HepG2 (cell line): ENCODE measurements at regions not wholly inside any gene's neighbourhood (a gene's known extent, or its start where the extent isn't known, plus 50 kb on each side); places are given as distances from the start of the nearest gene placed in this dataset.

Experiments
- ATAC-seq: fragments of 200-7000 bp; cut with Tn5 transposase; 3 replicates; pipeline ENCODE4 v1.9.1; 2020; ENCODE audit warnings: mild to moderate bottlenecking, moderate library complexity
- BruUV-seq: library from RNA; stranded (reverse); fragments of 400-500 nt; replicated peaks from 2 replicates; lab custom pipeline; 2021; lab: Mats Ljungman, UMichigan
- CTCF ChIA-PET: fragments of 300-600 bp; formaldehyde crosslinking; extraction: SDS; loops from one replicate; lab custom pipeline; 2021; ENCODE audit warnings: low total read pairs, inconsistent platforms, low intra/inter-chr PET ratio; lab: Yijun Ruan, JAX
- POLR2A ChIA-PET: fragments of 350-600 bp; sonication (Branson Sonifier 250); formaldehyde crosslinking; loops from one replicate; lab custom pipeline; 2020; ENCODE audit warnings: antibody characterized with exemption, inconsistent platforms; lab: Yijun Ruan, JAX
- DNase-seq: peaks from one replicate; pipeline ENCODE4 v3.0.0-alpha.2; 2015; ENCODE audit warnings: low spot score
- FAIRE-seq: peaks from 3 replicates; lab custom pipeline; 2011; peaks lifted over from hg19 to GRCh38; lab: Jason Lieb, UNC
- H2AFZ ChIP-seq: one replicate; pipeline ENCODE4 v1.6.1; 2011; ENCODE audit warnings: low read length, inconsistent platforms
- H3K27ac ChIP-seq: fragments of 300-600 bp; 3 replicates; pipeline ENCODE4 v1.8.0; 2011; ENCODE audit warnings: mixed run types, mild to moderate bottlenecking, mixed read lengths, low read length, inconsistent platforms; ENCODE audit not compliant: insufficient read depth; ENCODE audit errors: extremely low read length
- H3K27me3 ChIP-seq, 2 experiments: fragments of 200-600 bp in 1 of 2; 2 replicates in 1 of 2; 3 replicates in 1 of 2; pipeline versions ENCODE4 v1.6.0 to v1.8.0; 2011; ENCODE audit warnings: low read length in 2 of 2, mild to moderate bottlenecking in 2 of 2, moderate library complexity in 2 of 2, inconsistent platforms in 1 of 2; ENCODE audit not compliant: insufficient read depth in 2 of 2, control insufficient read depth in 1 of 2
- H3K36me3 ChIP-seq, 2 experiments: fragments of 200-600 bp in 1 of 2; replicated peaks in 1 of 2; 2 replicates in 1 of 2; 3 replicates in 1 of 2; pipeline versions ENCODE4 v1.5.1 to v1.8.0; 2011; ENCODE audit warnings: low read length in 2 of 2, inconsistent platforms in 1 of 2; ENCODE audit not compliant: insufficient read depth in 2 of 2, control insufficient read depth in 1 of 2
- H3K4me1 ChIP-seq: 2 replicates; pipeline ENCODE4 v1.5.1; 2012; ENCODE audit warnings: low read length, inconsistent platforms; ENCODE audit not compliant: insufficient read depth
- H3K4me2 ChIP-seq: 2 replicates; pipeline ENCODE4 v1.6.0; 2011; ENCODE audit warnings: low read depth, low read length, inconsistent platforms
- H3K4me3 ChIP-seq, 3 experiments: fragments of 200-600 bp in 1 of 3; sonication (generic), shearing (Covaris generic) in 1 of 3; replicated peaks in 1 of 3; 2 replicates each; pipeline ENCODE4 v1.5.1; 2011 to 2016; ENCODE audit warnings: low read length in 3 of 3, inconsistent platforms in 2 of 3, low read depth in 2 of 3, mild to moderate bottlenecking in 2 of 3, control low read depth in 1 of 3, mixed read lengths in 1 of 3; ENCODE audit not compliant: insufficient read depth in 1 of 3
- H3K79me2 ChIP-seq: one replicate; pipeline ENCODE4 v1.6.1; 2011; ENCODE audit warnings: low read length, inconsistent platforms; ENCODE audit not compliant: insufficient read depth
- H3K9ac ChIP-seq: 2 replicates; pipeline ENCODE4 v1.6.0; 2011; ENCODE audit warnings: mild to moderate bottlenecking, low read depth, low read length, inconsistent platforms; ENCODE audit not compliant: insufficient read depth
- H3K9me3 ChIP-seq: 2 replicates; pipeline ENCODE4 v1.5.1; 2012; ENCODE audit warnings: mild to moderate bottlenecking, low read length
- H4K20me1 ChIP-seq: 2 replicates; pipeline ENCODE4 v1.6.0; 2011; ENCODE audit warnings: inconsistent platforms, mild to moderate bottlenecking, low read length, moderate library complexity; ENCODE audit not compliant: insufficient read depth
- CC2D1A ChIP-seq: sonication (generic); formaldehyde crosslinking; IDR thresholded peaks from 2 replicates; pipeline ENCODE4 v1.8.1; 2023; ENCODE audit warnings: mild to moderate bottlenecking, missing genetic modification reagents
- ELF3 ChIP-seq: IDR thresholded peaks from 2 replicates; pipeline ENCODE4 v1.6.1; 2016; ENCODE audit warnings: missing genetic modification reagents, missing compliant biosample characterization
- FOXM1 ChIP-seq: sonication (generic); formaldehyde crosslinking; IDR thresholded peaks from 2 replicates; pipeline ENCODE4 v1.5.0; 2020; ENCODE audit warnings: missing genetic modification reagents
- FOXO1 ChIP-seq: sonication (generic); formaldehyde crosslinking; IDR thresholded peaks from 2 replicates; pipeline ENCODE4 v1.4.0; 2020; ENCODE audit warnings: missing genetic modification reagents
- MEIS2 ChIP-seq: sonication (generic); formaldehyde crosslinking; IDR thresholded peaks from 2 replicates; pipeline ENCODE4 v1.9.0; 2021; ENCODE audit warnings: mild to moderate bottlenecking, missing genetic modification reagents
- NONO ChIP-seq, 2 experiments: fragments of 450-650 bp in 1 of 2; sonication (generic) in 1 of 2; formaldehyde crosslinking in 1 of 2; IDR thresholded peaks in 1 of 2; conservative IDR thresholded peaks in 1 of 2; 2 replicates each; pipeline versions ENCODE4 v1.6.1 to v1.8.0; 2017 to 2022; ENCODE audit warnings: mild to moderate bottlenecking in 1 of 2, missing genetic modification reagents in 1 of 2, moderate library complexity in 1 of 2
- TOE1 ChIP-seq: sonication (generic); formaldehyde crosslinking; IDR thresholded peaks from 2 replicates; pipeline ENCODE4 v1.4.0; 2020; ENCODE audit warnings: mild to moderate bottlenecking, missing genetic modification reagents
- ZFP41 ChIP-seq: sonication (generic); formaldehyde crosslinking; IDR thresholded peaks from 2 replicates; pipeline ENCODE4 v1.4.0; 2020; ENCODE audit warnings: mild to moderate bottlenecking, missing genetic modification reagents, borderline replicate concordance
- ZNF567 ChIP-seq: sonication (generic); formaldehyde crosslinking; IDR thresholded peaks from 2 replicates; pipeline ENCODE4 v1.8.1; 2023; ENCODE audit warnings: mild to moderate bottlenecking, missing genetic modification reagents, borderline replicate concordance
- ZSCAN22 ChIP-seq: sonication (generic); formaldehyde crosslinking; IDR thresholded peaks from 2 replicates; pipeline ENCODE4 v1.4.0; 2020; ENCODE audit warnings: mild to moderate bottlenecking, missing genetic modification reagents
- WGBS: methylation state at CpG from one replicate; pipeline ENCODE4 v1.1.6; 2017; ENCODE audit warnings: low lambda C conversion rate; 5-methylcytosine and 5-hydroxymethylcytosine counted together
- in situ Hi-C: cut with HindIII; loops from 2 replicates; pipeline ENCODE4 v1.10.0; 2017; ENCODE audit warnings: low pct_unique_long_range_greater_than_20kb; ENCODE audit not compliant: extremely low pct_ligation_motif_present
- intact Hi-C: fragments of 100-400 bp; cut with micrococcal nuclease; formaldehyde crosslinking; loops from one replicate; pipeline ENCODE4 v1.10.0; 2022; ENCODE audit not compliant: unreplicated experiment
- TF ChIP-seq, protein P1 (sequence below): sonication (generic); formaldehyde crosslinking; IDR thresholded peaks from 2 replicates; pipeline ENCODE4 v1.4.0; 2020; ENCODE audit warnings: missing genetic modification reagents
- TF ChIP-seq, protein P2 (sequence below): sonication (generic); formaldehyde crosslinking; IDR thresholded peaks from 2 replicates; pipeline ENCODE4 v1.4.0; 2020; ENCODE audit warnings: mild to moderate bottlenecking, missing genetic modification reagents
- TF ChIP-seq, protein P3 (sequence below): IDR thresholded peaks from 2 replicates; pipeline ENCODE4 v1.6.1; 2016; ENCODE audit warnings: low read depth
- TF ChIP-seq, protein P4 (sequence below): sonication (generic); formaldehyde crosslinking; IDR thresholded peaks from 2 replicates; pipeline ENCODE4 v1.8.1; 2023; ENCODE audit warnings: mild to moderate bottlenecking, inconsistent platforms, moderate library complexity, missing genetic modification reagents, borderline replicate concordance
- TF ChIP-seq, protein P5 (sequence below): IDR thresholded peaks from 2 replicates; pipeline ENCODE4 v1.6.1; 2016
- TF ChIP-seq, protein P6 (sequence below): sonication (generic); formaldehyde crosslinking; IDR thresholded peaks from 2 replicates; pipeline ENCODE4 v1.4.0; 2020; ENCODE audit warnings: mild to moderate bottlenecking, missing genetic modification reagents

DNA sequence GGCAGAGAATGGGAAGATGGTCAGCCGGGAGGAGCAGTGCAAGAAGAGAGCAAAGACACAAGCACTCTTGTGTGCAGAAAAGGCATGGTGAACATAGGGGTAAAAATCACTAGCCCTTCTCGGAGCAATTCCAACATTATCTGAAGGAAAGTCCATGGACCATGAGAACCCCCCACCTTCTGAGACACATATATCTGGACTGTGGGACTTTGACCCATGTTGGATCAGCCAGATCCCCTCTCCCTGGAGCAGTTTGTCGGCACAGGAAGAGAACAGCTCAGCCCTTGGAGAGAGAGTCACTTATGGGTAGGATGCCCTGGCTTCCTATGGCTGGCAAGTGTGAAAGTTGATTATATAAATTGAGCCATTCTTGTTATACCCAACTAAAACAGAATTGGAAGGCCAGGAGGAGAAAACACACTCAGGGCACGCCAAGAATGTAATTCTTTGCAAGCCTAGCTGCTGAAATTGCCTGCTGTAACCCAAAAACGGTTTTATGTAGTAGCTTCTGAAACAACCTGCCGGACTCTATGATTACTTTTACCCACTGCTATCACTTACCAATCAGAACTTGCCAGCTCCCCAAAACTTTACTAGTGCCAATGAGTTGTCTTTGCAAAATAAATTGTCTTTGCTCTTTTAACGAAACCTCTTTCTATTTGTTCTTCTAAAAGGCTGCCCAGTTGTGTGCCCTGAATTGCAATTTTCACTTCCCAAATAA is 62.8 kb upstream of the ZNF599 start (continued):
- TF ChIP-seq ELF3 (no peak), ZFP41 (no peak)

DNA sequence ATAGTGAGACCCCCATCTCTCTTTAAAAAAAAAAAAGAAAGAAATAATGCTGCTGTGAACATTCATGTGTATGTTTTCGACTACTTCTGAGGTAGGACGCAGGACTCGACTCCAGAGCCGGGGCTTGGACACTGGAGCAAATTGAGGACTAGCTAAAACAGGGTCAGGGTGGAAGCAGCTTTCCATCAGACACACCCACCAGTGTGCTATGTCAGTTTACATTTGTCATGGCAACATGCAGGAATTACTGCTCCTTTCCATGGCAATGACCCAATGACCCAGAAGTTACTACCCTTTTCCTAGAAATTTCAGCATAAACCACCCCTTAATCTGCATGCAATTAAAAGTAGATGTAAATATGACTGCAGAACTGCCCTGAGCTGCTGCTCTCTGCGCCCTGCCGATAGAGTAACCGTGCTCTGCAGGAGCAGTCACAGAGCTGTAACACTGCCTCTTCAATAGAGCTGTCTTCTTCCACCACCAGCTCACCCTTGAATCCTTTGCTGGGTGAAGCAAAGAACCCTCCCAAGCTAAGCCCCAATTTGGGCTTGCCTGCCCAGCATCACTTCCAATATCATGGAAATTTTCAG is 61.6 kb upstream of the ZNF599 start:
- DNase-seq (no peak), ATAC-seq (no peak), FAIRE-seq (no peak)
- Histone ChIP-seq H3K4me1 (peaks cover 16% of the 10 kb centered on the region), H3K4me3 (no peak overlapping the region), H4K20me1 (no peaks in the 10 kb centered on the region), H3K27ac (no peak overlapping the region), H3K4me2 (no peak overlapping the region), H2AFZ (no peak overlapping the region), H3K9me3 (no peaks in the 10 kb centered on the region), H3K79me2 (no peaks in the 10 kb centered on the region), H3K36me3 (no peaks in the 10 kb centered on the region), H3K9ac (no peak overlapping the region), H3K27me3 (peaks cover 0 to 17% of the 10 kb centered on the region in 2 experiments; a peak in 2 of 5 replicates)
- no peak for TF ChIP-seq FOXO1 (CRISPR knock-in tag)
- TF ChIP-seq, protein P1, sequence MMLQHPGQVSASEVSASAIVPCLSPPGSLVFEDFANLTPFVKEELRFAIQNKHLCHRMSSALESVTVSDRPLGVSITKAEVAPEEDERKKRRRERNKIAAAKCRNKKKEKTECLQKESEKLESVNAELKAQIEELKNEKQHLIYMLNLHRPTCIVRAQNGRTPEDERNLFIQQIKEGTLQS (CRISPR knock-in tag), result no peak
- TF ChIP-seq, protein P2, sequence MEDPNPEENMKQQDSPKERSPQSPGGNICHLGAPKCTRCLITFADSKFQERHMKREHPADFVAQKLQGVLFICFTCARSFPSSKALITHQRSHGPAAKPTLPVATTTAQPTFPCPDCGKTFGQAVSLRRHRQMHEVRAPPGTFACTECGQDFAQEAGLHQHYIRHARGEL, result no peak
- no peak for TF ChIP-seq ZSCAN22 (CRISPR knock-in tag)
- no peak for TF ChIP-seq MEIS2 (CRISPR knock-in tag)
- no peak for TF ChIP-seq NONO (IDR thresholded peaks at IDR 0.05)
- no peak for TF ChIP-seq NONO (CRISPR knock-in tag; conservative IDR thresholded peaks at IDR 0.05)
- TF ChIP-seq FOXM1 (CRISPR knock-in tag), result no peak
- TF ChIP-seq, protein P3, sequence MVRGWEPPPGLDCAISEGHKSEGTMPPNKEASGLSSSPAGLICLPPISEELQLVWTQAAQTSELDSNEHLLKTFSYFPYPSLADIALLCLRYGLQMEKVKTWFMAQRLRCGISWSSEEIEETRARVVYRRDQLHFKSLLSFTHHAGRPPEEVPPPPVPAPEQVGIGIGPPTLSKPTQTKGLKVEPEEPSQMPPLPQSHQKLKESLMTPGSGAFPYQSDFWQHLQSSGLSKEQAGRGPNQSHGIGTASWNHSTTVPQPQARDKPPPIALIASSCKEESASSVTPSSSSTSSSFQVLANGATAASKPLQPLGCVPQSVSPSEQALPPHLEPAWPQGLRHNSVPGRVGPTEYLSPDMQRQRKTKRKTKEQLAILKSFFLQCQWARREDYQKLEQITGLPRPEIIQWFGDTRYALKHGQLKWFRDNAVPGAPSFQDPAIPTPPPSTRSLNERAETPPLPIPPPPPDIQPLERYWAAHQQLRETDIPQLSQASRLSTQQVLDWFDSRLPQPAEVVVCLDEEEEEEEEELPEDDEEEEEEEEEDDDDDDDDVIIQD (CRISPR knock-in tag), result no peak
- TF ChIP-seq ZNF567, result no peak
- TF ChIP-seq, protein P4, sequence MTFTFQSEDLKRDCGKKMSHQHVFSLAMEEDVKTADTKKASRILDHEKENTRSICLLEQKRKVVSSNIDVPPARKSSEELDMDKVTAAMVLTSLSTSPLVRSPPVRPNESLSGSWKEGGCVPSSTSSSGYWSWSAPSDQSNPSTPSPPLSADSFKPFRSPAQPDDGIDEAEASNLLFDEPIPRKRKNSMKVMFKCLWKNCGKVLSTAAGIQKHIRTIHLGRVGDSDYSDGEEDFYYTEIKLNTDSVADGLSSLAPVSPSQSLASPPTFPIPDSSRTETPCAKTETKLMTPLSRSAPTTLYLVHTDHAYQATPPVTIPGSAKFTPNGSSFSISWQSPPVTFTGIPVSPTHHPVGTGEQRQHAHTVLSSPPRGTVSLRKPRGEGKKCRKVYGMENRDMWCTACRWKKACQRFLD (CRISPR knock-in tag), result no peak
- TF ChIP-seq, protein P5, sequence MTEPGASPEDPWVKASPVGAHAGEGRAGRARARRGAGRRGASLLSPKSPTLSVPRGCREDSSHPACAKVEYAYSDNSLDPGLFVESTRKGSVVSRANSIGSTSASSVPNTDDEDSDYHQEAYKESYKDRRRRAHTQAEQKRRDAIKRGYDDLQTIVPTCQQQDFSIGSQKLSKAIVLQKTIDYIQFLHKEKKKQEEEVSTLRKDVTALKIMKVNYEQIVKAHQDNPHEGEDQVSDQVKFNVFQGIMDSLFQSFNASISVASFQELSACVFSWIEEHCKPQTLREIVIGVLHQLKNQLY (CRISPR knock-in tag), result no peak
- no peak for TF ChIP-seq CC2D1A (CRISPR knock-in tag)
- TF ChIP-seq, protein P6, sequence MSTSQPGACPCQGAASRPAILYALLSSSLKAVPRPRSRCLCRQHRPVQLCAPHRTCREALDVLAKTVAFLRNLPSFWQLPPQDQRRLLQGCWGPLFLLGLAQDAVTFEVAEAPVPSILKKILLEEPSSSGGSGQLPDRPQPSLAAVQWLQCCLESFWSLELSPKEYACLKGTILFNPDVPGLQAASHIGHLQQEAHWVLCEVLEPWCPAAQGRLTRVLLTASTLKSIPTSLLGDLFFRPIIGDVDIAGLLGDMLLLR (CRISPR knock-in tag), result no peak
- TF ChIP-seq TOE1 (CRISPR knock-in tag), result no peak
- CTCF ChIA-PET, result no interaction called here
- 12% methylated on average over 7 of the region's 7 CpGs for WGBS
- in situ Hi-C loops (no loop called here), intact Hi-C loops (no loop called here)
- POLR2A ChIA-PET, result no interaction called here
- no TSS peak for BruUV-seq
